HepG2 (cell line): ENCODE measurements at regions not wholly inside any gene's neighbourhood (a gene's known extent, or its start where the extent isn't known, plus 50 kb on each side); places are given as distances from the start of the nearest gene placed in this dataset.

ENCODE experiments used
- ATAC-seq: fragments of 200-7000 bp; cut with Tn5 transposase; 3 replicates; pipeline ENCODE4 v1.9.1; 2020; ENCODE audit warnings: mild to moderate bottlenecking, moderate library complexity
- BruUV-seq: library from RNA; stranded (reverse); fragments of 400-500 nt; replicated peaks from 2 replicates; lab custom pipeline; 2021; lab: Mats Ljungman, UMichigan
- CTCF ChIA-PET: fragments of 300-600 bp; formaldehyde crosslinking; extraction: SDS; loops from one replicate; lab custom pipeline; 2021; ENCODE audit warnings: low total read pairs, inconsistent platforms, low intra/inter-chr PET ratio; lab: Yijun Ruan, JAX
- POLR2A ChIA-PET: fragments of 350-600 bp; sonication (Branson Sonifier 250); formaldehyde crosslinking; loops from one replicate; lab custom pipeline; 2020; ENCODE audit warnings: antibody characterized with exemption, inconsistent platforms; lab: Yijun Ruan, JAX
- DNase-seq: peaks from one replicate; pipeline ENCODE4 v3.0.0-alpha.2; 2015; ENCODE audit warnings: low spot score
- FAIRE-seq: peaks from 3 replicates; lab custom pipeline; 2011; peaks lifted over from hg19 to GRCh38; lab: Jason Lieb, UNC
- H2AFZ ChIP-seq: one replicate; pipeline ENCODE4 v1.6.1; 2011; ENCODE audit warnings: low read length, inconsistent platforms
- H3K27ac ChIP-seq: fragments of 300-600 bp; 3 replicates; pipeline ENCODE4 v1.8.0; 2011; ENCODE audit warnings: mixed run types, mild to moderate bottlenecking, mixed read lengths, low read length, inconsistent platforms; ENCODE audit not compliant: insufficient read depth; ENCODE audit errors: extremely low read length
- H3K27me3 ChIP-seq, 2 experiments: fragments of 200-600 bp in 1 of 2; 2 replicates in 1 of 2; 3 replicates in 1 of 2; pipeline versions ENCODE4 v1.6.0 to v1.8.0; 2011; ENCODE audit warnings: low read length in 2 of 2, mild to moderate bottlenecking in 2 of 2, moderate library complexity in 2 of 2, inconsistent platforms in 1 of 2; ENCODE audit not compliant: insufficient read depth in 2 of 2, control insufficient read depth in 1 of 2
- H3K36me3 ChIP-seq, 2 experiments: fragments of 200-600 bp in 1 of 2; replicated peaks in 1 of 2; 2 replicates in 1 of 2; 3 replicates in 1 of 2; pipeline versions ENCODE4 v1.5.1 to v1.8.0; 2011; ENCODE audit warnings: low read length in 2 of 2, inconsistent platforms in 1 of 2; ENCODE audit not compliant: insufficient read depth in 2 of 2, control insufficient read depth in 1 of 2
- H3K4me1 ChIP-seq: 2 replicates; pipeline ENCODE4 v1.5.1; 2012; ENCODE audit warnings: low read length, inconsistent platforms; ENCODE audit not compliant: insufficient read depth
- H3K4me2 ChIP-seq: 2 replicates; pipeline ENCODE4 v1.6.0; 2011; ENCODE audit warnings: low read depth, low read length, inconsistent platforms
- H3K4me3 ChIP-seq, 3 experiments: fragments of 200-600 bp in 1 of 3; sonication (generic), shearing (Covaris generic) in 1 of 3; replicated peaks in 1 of 3; 2 replicates each; pipeline ENCODE4 v1.5.1; 2011 to 2016; ENCODE audit warnings: low read length in 3 of 3, inconsistent platforms in 2 of 3, low read depth in 2 of 3, mild to moderate bottlenecking in 2 of 3, control low read depth in 1 of 3, mixed read lengths in 1 of 3; ENCODE audit not compliant: insufficient read depth in 1 of 3
- H3K79me2 ChIP-seq: one replicate; pipeline ENCODE4 v1.6.1; 2011; ENCODE audit warnings: low read length, inconsistent platforms; ENCODE audit not compliant: insufficient read depth
- H3K9ac ChIP-seq: 2 replicates; pipeline ENCODE4 v1.6.0; 2011; ENCODE audit warnings: mild to moderate bottlenecking, low read depth, low read length, inconsistent platforms; ENCODE audit not compliant: insufficient read depth
- H3K9me3 ChIP-seq: 2 replicates; pipeline ENCODE4 v1.5.1; 2012; ENCODE audit warnings: mild to moderate bottlenecking, low read length
- H4K20me1 ChIP-seq: 2 replicates; pipeline ENCODE4 v1.6.0; 2011; ENCODE audit warnings: inconsistent platforms, mild to moderate bottlenecking, low read length, moderate library complexity; ENCODE audit not compliant: insufficient read depth
- CHD4 ChIP-seq: fragments of 200-600 bp; sonication (generic); IDR thresholded peaks from 2 replicates; pipeline ENCODE4 v1.7.0; 2017; ENCODE audit warnings: mild to moderate bottlenecking, low read length, borderline replicate concordance
- FOXP1 ChIP-seq, 2 experiments: fragments of 450-650 bp in 1 of 2; IDR thresholded peaks; 2 replicates each; pipeline ENCODE4 v1.6.1; 2017 to 2018; ENCODE audit warnings: antibody characterized with exemption in 1 of 2
- RFXAP ChIP-seq: sonication (generic); formaldehyde crosslinking; IDR thresholded peaks from 2 replicates; pipeline ENCODE4 v1.4.0; 2020; ENCODE audit warnings: missing genetic modification reagents, borderline replicate concordance
- ZNF253 ChIP-seq: sonication (generic); formaldehyde crosslinking; IDR thresholded peaks from 2 replicates; pipeline ENCODE4 v1.8.0; 2022; ENCODE audit warnings: mild to moderate bottlenecking, missing genetic modification reagents, borderline replicate concordance
- WGBS: methylation state at CpG from one replicate; pipeline ENCODE4 v1.1.6; 2017; ENCODE audit warnings: low lambda C conversion rate; 5-methylcytosine and 5-hydroxymethylcytosine counted together
- in situ Hi-C: cut with HindIII; loops from 2 replicates; pipeline ENCODE4 v1.10.0; 2017; ENCODE audit warnings: low pct_unique_long_range_greater_than_20kb; ENCODE audit not compliant: extremely low pct_ligation_motif_present
- intact Hi-C: fragments of 100-400 bp; cut with micrococcal nuclease; formaldehyde crosslinking; loops from one replicate; pipeline ENCODE4 v1.10.0; 2022; ENCODE audit not compliant: unreplicated experiment
- TF ChIP-seq, protein P1 (sequence below): sonication (generic); formaldehyde crosslinking; IDR thresholded peaks from 2 replicates; pipeline ENCODE4 v1.5.0; 2020; ENCODE audit warnings: missing genetic modification reagents
- TF ChIP-seq, protein P2 (sequence below): sonication (generic); formaldehyde crosslinking; conservative IDR thresholded peaks from 2 replicates; pipeline ENCODE4 v1.8.0; 2022; ENCODE audit warnings: missing genetic modification reagents
- TF ChIP-seq, protein P3 (sequence below): sonication (generic); formaldehyde crosslinking; IDR thresholded peaks from 2 replicates; pipeline ENCODE4 v1.4.0; 2020; ENCODE audit warnings: missing genetic modification reagents, borderline replicate concordance

DNA sequence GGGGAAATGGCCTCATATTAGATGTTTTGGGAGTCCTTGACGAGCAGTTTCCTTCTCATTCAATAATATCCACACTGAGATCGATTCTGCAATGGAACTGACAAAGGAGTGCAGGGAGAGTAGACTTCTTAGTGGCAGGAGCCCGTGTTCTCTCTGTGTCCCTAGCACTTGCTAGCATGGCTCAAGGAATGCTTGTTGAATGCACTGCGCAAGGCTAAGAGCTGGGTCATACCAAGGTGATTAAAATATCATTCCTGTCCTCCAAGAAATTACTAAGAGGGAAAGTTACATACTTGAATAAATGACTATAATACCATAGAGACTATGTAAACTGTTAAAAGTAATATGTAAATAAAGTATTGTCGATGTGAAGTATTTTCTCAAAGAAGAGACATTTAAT is 630.1 kb downstream of the IRX1 start:
- Histone ChIP-seq H3K36me3 (no peaks in the 10 kb centered on the region), H3K9ac (no peak overlapping the region), H2AFZ (no peak overlapping the region), H3K27me3 (no peaks in the 10 kb centered on the region), H3K9me3 (peaks cover 11% of the 10 kb centered on the region), H3K79me2 (no peaks in the 10 kb centered on the region), H3K4me1 (no peaks in the 10 kb centered on the region), H3K27ac (no peak overlapping the region), H3K4me2 (no peak overlapping the region), H4K20me1 (no peaks in the 10 kb centered on the region), H3K4me3 (no peak overlapping the region)
- ChIA-PET POLR2A (no interaction called here), CTCF (no interaction called here)
- FAIRE-seq (no peak), DNase-seq (no peak), ATAC-seq (no peak)
- in situ Hi-C loops (no loop called here), intact Hi-C loops (no loop called here)
- TF ChIP-seq ZNF253 = no peak
- TF ChIP-seq, protein P1, sequence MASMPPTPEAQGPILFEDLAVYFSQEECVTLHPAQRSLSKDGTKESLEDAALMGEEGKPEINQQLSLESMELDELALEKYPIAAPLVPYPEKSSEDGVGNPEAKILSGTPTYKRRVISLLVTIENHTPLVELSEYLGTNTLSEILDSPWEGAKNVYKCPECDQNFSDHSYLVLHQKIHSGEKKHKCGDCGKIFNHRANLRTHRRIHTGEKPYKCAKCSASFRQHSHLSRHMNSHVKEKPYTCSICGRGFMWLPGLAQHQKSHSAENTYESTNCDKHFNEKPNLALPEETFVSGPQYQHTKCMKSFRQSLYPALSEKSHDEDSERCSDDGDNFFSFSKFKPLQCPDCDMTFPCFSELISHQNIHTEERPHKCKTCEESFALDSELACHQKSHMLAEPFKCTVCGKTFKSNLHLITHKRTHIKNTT (CRISPR knock-in tag) = no peak
- TF ChIP-seq, protein P2, sequence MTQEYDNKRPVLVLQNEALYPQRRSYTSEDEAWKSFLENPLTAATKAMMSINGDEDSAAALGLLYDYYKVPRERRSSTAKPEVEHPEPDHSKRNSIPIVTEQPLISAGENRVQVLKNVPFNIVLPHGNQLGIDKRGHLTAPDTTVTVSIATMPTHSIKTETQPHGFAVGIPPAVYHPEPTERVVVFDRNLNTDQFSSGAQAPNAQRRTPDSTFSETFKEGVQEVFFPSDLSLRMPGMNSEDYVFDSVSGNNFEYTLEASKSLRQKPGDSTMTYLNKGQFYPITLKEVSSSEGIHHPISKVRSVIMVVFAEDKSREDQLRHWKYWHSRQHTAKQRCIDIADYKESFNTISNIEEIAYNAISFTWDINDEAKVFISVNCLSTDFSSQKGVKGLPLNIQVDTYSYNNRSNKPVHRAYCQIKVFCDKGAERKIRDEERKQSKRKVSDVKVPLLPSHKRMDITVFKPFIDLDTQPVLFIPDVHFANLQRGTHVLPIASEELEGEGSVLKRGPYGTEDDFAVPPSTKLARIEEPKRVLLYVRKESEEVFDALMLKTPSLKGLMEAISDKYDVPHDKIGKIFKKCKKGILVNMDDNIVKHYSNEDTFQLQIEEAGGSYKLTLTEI (CRISPR knock-in tag) = no peak
- TF ChIP-seq, protein P3, sequence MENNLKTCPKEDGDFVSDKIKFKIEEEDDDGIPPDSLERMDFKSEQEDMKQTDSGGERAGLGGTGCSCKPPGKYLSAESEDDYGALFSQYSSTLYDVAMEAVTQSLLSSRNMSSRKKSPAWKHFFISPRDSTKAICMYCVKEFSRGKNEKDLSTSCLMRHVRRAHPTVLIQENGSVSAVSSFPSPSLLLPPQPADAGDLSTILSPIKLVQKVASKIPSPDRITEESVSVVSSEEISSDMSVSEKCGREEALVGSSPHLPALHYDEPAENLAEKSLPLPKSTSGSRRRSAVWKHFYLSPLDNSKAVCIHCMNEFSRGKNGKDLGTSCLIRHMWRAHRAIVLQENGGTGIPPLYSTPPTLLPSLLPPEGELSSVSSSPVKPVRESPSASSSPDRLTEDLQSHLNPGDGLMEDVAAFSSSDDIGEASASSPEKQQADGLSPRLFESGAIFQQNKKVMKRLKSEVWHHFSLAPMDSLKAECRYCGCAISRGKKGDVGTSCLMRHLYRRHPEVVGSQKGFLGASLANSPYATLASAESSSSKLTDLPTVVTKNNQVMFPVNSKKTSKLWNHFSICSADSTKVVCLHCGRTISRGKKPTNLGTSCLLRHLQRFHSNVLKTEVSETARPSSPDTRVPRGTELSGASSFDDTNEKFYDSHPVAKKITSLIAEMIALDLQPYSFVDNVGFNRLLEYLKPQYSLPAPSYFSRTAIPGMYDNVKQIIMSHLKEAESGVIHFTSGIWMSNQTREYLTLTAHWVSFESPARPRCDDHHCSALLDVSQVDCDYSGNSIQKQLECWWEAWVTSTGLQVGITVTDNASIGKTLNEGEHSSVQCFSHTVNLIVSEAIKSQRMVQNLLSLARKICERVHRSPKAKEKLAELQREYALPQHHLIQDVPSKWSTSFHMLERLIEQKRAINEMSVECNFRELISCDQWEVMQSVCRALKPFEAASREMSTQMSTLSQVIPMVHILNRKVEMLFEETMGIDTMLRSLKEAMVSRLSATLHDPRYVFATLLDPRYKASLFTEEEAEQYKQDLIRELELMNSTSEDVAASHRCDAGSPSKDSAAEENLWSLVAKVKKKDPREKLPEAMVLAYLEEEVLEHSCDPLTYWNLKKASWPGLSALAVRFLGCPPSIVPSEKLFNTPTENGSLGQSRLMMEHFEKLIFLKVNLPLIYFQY (CRISPR knock-in tag) = no peak
- TF ChIP-seq RFXAP (CRISPR knock-in tag) = no peak
- no peak for TF ChIP-seq CHD4
- TF ChIP-seq FOXP1 (IDR thresholded peaks at IDR 0.05) = no peak
- no peak for TF ChIP-seq FOXP1 (CRISPR knock-in tag; IDR thresholded peaks at IDR 0.05)
- 8% methylated on average over 5 of the region's 5 CpGs for WGBS
- BruUV-seq = no TSS peak
